ENCODE measurements at regions not wholly inside any gene's neighbourhood (a gene's known extent, or its start where the extent isn't known, plus 50 kb on each side); places are given as distances from the start of the nearest gene placed in this dataset.

- Mint-ChIP-seq H3K27ac (no peak overlapping the region), H3K36me3 (ENCODE audit: low read depth) (no peaks in the 10 kb centered on the region; the same call in 1 of the 2 replicates), H3K9me3 (no peaks in the 10 kb centered on the region), H3K4me1 (ENCODE audit: low read depth) (peaks cover 64% of the 10 kb centered on the region), H3K27me3 (ENCODE audit: insufficient read depth) (no peaks in the 10 kb centered on the region), H3K4me3 (peak overlapping the region; percentile 61)
- DNase-seq, result no peak
- no peak for TF ChIP-seq CTCF (IDR thresholded peaks at IDR 0.05)
These were observed 432.2 kb downstream of the HTR1B start for GRCh38 chr6:77030929-77031674.

GRCh38 chr6:77026341-77026740, 436.9 kb downstream of the HTR1B start:
- no peak for TF ChIP-seq CTCF (IDR thresholded peaks at IDR 0.05)
- Mint-ChIP-seq H3K36me3 (ENCODE audit: low read depth) (no peaks in the 10 kb centered on the region), H3K9me3 (no peaks in the 10 kb centered on the region), H3K27ac (0 out of 2 replicates have a peak overlapping the region, but pooled peaks have one; percentile 35), H3K27me3 (ENCODE audit: insufficient read depth) (no peaks in the 10 kb centered on the region), H3K4me1 (ENCODE audit: low read depth) (peaks cover 48% of the 10 kb centered on the region), H3K4me3 (peak overlapping the region; percentile 70)
- DNase-seq, result no peak

GRCh38 chr6:77025736-77026223, 437.5 kb downstream of the HTR1B start:
- no peak overlapping the region for H3K27ac Mint-ChIP-seq
- H3K36me3 Mint-ChIP-seq (ENCODE audit: low read depth), result no peaks in the 10 kb centered on the region
- H3K9me3 Mint-ChIP-seq, result no peaks in the 10 kb centered on the region
- no peak for DNase-seq
- no peak for TF ChIP-seq CTCF (IDR thresholded peaks at IDR 0.05)
- peak overlapping the region; percentile 70; the same call in 1 of the 2 replicates for H3K4me3 Mint-ChIP-seq
- no peaks in the 10 kb centered on the region for H3K27me3 Mint-ChIP-seq (ENCODE audit: insufficient read depth)
- H3K4me1 Mint-ChIP-seq (ENCODE audit: low read depth), result peaks cover 45% of the 10 kb centered on the region

GRCh38 chr6:77021778-77022177, 441.5 kb downstream of the HTR1B start:
- H3K27me3 Mint-ChIP-seq (ENCODE audit: insufficient read depth), result peaks cover 2% of the 10 kb centered on the region; the same call in 1 of the 2 replicates
- H3K4me1 Mint-ChIP-seq (ENCODE audit: low read depth), result peaks cover 31% of the 10 kb centered on the region
- H3K9me3 Mint-ChIP-seq, result no peaks in the 10 kb centered on the region
- no peaks in the 10 kb centered on the region for H3K36me3 Mint-ChIP-seq (ENCODE audit: low read depth)
- TF ChIP-seq CTCF (IDR thresholded peaks at IDR 0.05), result no peak
- peak overlapping the region; percentile 8; the same call in 1 of the 2 replicates for H3K27ac Mint-ChIP-seq
- no peak for DNase-seq
- peak overlapping the region; percentile 63 for H3K4me3 Mint-ChIP-seq

GRCh38 chr6:77021232-77021631, 442.1 kb downstream of the HTR1B start:
- Mint-ChIP-seq H3K4me1 (ENCODE audit: low read depth) (peaks cover 26% of the 10 kb centered on the region), H3K9me3 (no peaks in the 10 kb centered on the region), H3K4me3 (peak overlapping the region; percentile 63), H3K27me3 (ENCODE audit: insufficient read depth) (peaks cover 2% of the 10 kb centered on the region; the same call in 1 of the 2 replicates), H3K27ac (peak overlapping the region; percentile 8; the same call in 1 of the 2 replicates), H3K36me3 (ENCODE audit: low read depth) (no peaks in the 10 kb centered on the region)
- TF ChIP-seq CTCF (IDR thresholded peaks at IDR 0.05), result peak; percentile 40; the same call in 1 of the 2 replicates
- no peak for DNase-seq
